ENCODE measurements at regions not wholly inside any gene's neighbourhood (a gene's known extent, or its start where the extent isn't known, plus 50 kb on each side); places are given as distances from the start of the nearest gene placed in this dataset.

- Mint-ChIP-seq H3K36me3 (ENCODE audit: low read depth) (no peaks in the 10 kb centered on the region), H3K4me1 (ENCODE audit: low read depth) (no peaks in the 10 kb centered on the region), H3K4me3 (no peak overlapping the region)
These were observed 460.7 kb downstream of the IGSF11 start for GRCh38 chr3:118573912-118574311.

GRCh38 chr3:118577055-118577777, 457.4 kb downstream of the IGSF11 start:
- Mint-ChIP-seq H3K4me1 (ENCODE audit: low read depth) (no peaks in the 10 kb centered on the region), H3K4me3 (no peak overlapping the region), H3K27ac (no peak overlapping the region), H3K27me3 (ENCODE audit: insufficient read depth) (no peaks in the 10 kb centered on the region), H3K36me3 (ENCODE audit: low read depth) (no peaks in the 10 kb centered on the region), H3K9me3 (no peaks in the 10 kb centered on the region)
- intact Hi-C loops (cut with micrococcal nuclease) = no loop called here
- no peak for DNase-seq (ENCODE audit: low spot score)

More at GRCh38 chr3:118573912-118574311, 460.7 kb downstream of the IGSF11 start:
- no peak for DNase-seq (ENCODE audit: low spot score)
- no peaks in the 10 kb centered on the region for H3K27me3 Mint-ChIP-seq (ENCODE audit: insufficient read depth)
- H3K27ac Mint-ChIP-seq = no peak overlapping the region
- H3K9me3 Mint-ChIP-seq = peaks cover 10% of the 10 kb centered on the region
- intact Hi-C loops (cut with micrococcal nuclease) = no loop called here

GRCh38 chr3:118578559-118578958, 456.1 kb downstream of the IGSF11 start:
- Mint-ChIP-seq H3K27me3 (ENCODE audit: insufficient read depth) (no peaks in the 10 kb centered on the region), H3K36me3 (ENCODE audit: low read depth) (no peaks in the 10 kb centered on the region), H3K4me1 (ENCODE audit: low read depth) (no peaks in the 10 kb centered on the region), H3K9me3 (no peaks in the 10 kb centered on the region), H3K27ac (no peak overlapping the region), H3K4me3 (no peak overlapping the region)
- DNase-seq (ENCODE audit: low spot score) = no peak
- intact Hi-C loops (cut with micrococcal nuclease) = no loop called here

GRCh38 chr3:118587037-118587741, 447.5 kb downstream of the IGSF11 start:
- Mint-ChIP-seq H3K4me3 (no peak overlapping the region), H3K27ac (no peak overlapping the region), H3K36me3 (ENCODE audit: low read depth) (no peaks in the 10 kb centered on the region), H3K9me3 (peaks cover 5% of the 10 kb centered on the region), H3K4me1 (ENCODE audit: low read depth) (no peaks in the 10 kb centered on the region), H3K27me3 (ENCODE audit: insufficient read depth) (no peaks in the 10 kb centered on the region)
- intact Hi-C loops (cut with micrococcal nuclease) = no loop called here
- DNase-seq (ENCODE audit: low spot score) = no peak

GRCh38 chr3:118587847-118588246, 446.8 kb downstream of the IGSF11 start:
- Mint-ChIP-seq H3K27ac (no peak overlapping the region), H3K9me3 (peaks cover 9% of the 10 kb centered on the region), H3K36me3 (ENCODE audit: low read depth) (no peaks in the 10 kb centered on the region), H3K27me3 (ENCODE audit: insufficient read depth) (no peaks in the 10 kb centered on the region), H3K4me1 (ENCODE audit: low read depth) (no peaks in the 10 kb centered on the region), H3K4me3 (no peak overlapping the region)
- intact Hi-C loops (cut with micrococcal nuclease) = no loop called here
- no peak for DNase-seq (ENCODE audit: low spot score)

GRCh38 chr3:118593277-118593670, 441.4 kb downstream of the IGSF11 start:
- Mint-ChIP-seq H3K27me3 (ENCODE audit: insufficient read depth) (no peaks in the 10 kb centered on the region), H3K9me3 (peaks cover 18% of the 10 kb centered on the region), H3K27ac (no peak overlapping the region), H3K36me3 (ENCODE audit: low read depth) (no peaks in the 10 kb centered on the region), H3K4me1 (ENCODE audit: low read depth) (no peaks in the 10 kb centered on the region), H3K4me3 (no peak overlapping the region)
- intact Hi-C loops (cut with micrococcal nuclease) = no loop called here
- no peak for DNase-seq (ENCODE audit: low spot score)

GRCh38 chr3:118597184-118597583, 437.5 kb downstream of the IGSF11 start:
- Mint-ChIP-seq H3K27ac (no peak overlapping the region), H3K4me1 (ENCODE audit: low read depth) (no peaks in the 10 kb centered on the region), H3K4me3 (no peak overlapping the region), H3K27me3 (ENCODE audit: insufficient read depth) (no peaks in the 10 kb centered on the region), H3K36me3 (ENCODE audit: low read depth) (no peaks in the 10 kb centered on the region), H3K9me3 (peaks cover 13% of the 10 kb centered on the region)
- no peak for DNase-seq (ENCODE audit: low spot score)
- intact Hi-C loops (cut with micrococcal nuclease) = no loop called here

GRCh38 chr3:118607915-118608820, 426.5 kb downstream of the IGSF11 start:
- Mint-ChIP-seq H3K27ac (no peak overlapping the region), H3K9me3 (peaks cover 3% of the 10 kb centered on the region), H3K4me1 (ENCODE audit: low read depth) (no peaks in the 10 kb centered on the region), H3K4me3 (no peak overlapping the region), H3K27me3 (ENCODE audit: insufficient read depth) (no peaks in the 10 kb centered on the region), H3K36me3 (ENCODE audit: low read depth) (no peaks in the 10 kb centered on the region)
- intact Hi-C loops (cut with micrococcal nuclease) = no loop called here
- DNase-seq (ENCODE audit: low spot score) = no peak

- Mint-ChIP-seq H3K27me3 (ENCODE audit: insufficient read depth) (no peaks in the 10 kb centered on the region), H3K36me3 (ENCODE audit: low read depth) (no peaks in the 10 kb centered on the region), H3K4me3 (no peak overlapping the region), H3K9me3 (no peaks in the 10 kb centered on the region), H3K4me1 (ENCODE audit: low read depth) (peaks cover 4% of the 10 kb centered on the region), H3K27ac (no peak overlapping the region)
- DNase-seq (ENCODE audit: low spot score) = no peak
- intact Hi-C loops (cut with micrococcal nuclease) = no loop called here
These were observed 416.2 kb downstream of the IGSF11 start for GRCh38 chr3:118618247-118619040.

- no peak for DNase-seq (ENCODE audit: low spot score)
- no peak overlapping the region for H3K4me3 Mint-ChIP-seq
- H3K27ac Mint-ChIP-seq = no peak overlapping the region
- no peaks in the 10 kb centered on the region for H3K9me3 Mint-ChIP-seq
- H3K4me1 Mint-ChIP-seq (ENCODE audit: low read depth) = no peaks in the 10 kb centered on the region
- intact Hi-C loops (cut with micrococcal nuclease) = no loop called here
- H3K27me3 Mint-ChIP-seq (ENCODE audit: insufficient read depth) = peaks cover under 1% of the 10 kb centered on the region
- no peaks in the 10 kb centered on the region for H3K36me3 Mint-ChIP-seq (ENCODE audit: low read depth)
These were observed 408.2 kb downstream of the IGSF11 start for GRCh38 chr3:118626453-118626852.

- Mint-ChIP-seq H3K27me3 (ENCODE audit: insufficient read depth) (peaks cover 3% of the 10 kb centered on the region), H3K36me3 (ENCODE audit: low read depth) (no peaks in the 10 kb centered on the region), H3K9me3 (no peaks in the 10 kb centered on the region), H3K4me1 (ENCODE audit: low read depth) (no peaks in the 10 kb centered on the region), H3K4me3 (no peak overlapping the region), H3K27ac (no peak overlapping the region)
- no peak for DNase-seq (ENCODE audit: low spot score)
- intact Hi-C loops (cut with micrococcal nuclease) = no loop called here
These were observed 405.8 kb downstream of the IGSF11 start for GRCh38 chr3:118628704-118629341.

- no peak for DNase-seq (ENCODE audit: low spot score)
- no peaks in the 10 kb centered on the region for H3K4me1 Mint-ChIP-seq (ENCODE audit: low read depth)
- peaks cover 3% of the 10 kb centered on the region for H3K27me3 Mint-ChIP-seq (ENCODE audit: insufficient read depth)
- no peaks in the 10 kb centered on the region for H3K36me3 Mint-ChIP-seq (ENCODE audit: low read depth)
- no peak overlapping the region for H3K27ac Mint-ChIP-seq
- intact Hi-C loops (cut with micrococcal nuclease) = no loop called here
- H3K4me3 Mint-ChIP-seq = no peak overlapping the region
- no peaks in the 10 kb centered on the region for H3K9me3 Mint-ChIP-seq
These were observed 404.8 kb downstream of the IGSF11 start for GRCh38 chr3:118629821-118630220.
